ENCODE measurements at regions not wholly inside any gene's neighbourhood (a gene's known extent, or its start where the extent isn't known, plus 50 kb on each side); places are given as distances from the start of the nearest gene placed in this dataset.

DNA sequence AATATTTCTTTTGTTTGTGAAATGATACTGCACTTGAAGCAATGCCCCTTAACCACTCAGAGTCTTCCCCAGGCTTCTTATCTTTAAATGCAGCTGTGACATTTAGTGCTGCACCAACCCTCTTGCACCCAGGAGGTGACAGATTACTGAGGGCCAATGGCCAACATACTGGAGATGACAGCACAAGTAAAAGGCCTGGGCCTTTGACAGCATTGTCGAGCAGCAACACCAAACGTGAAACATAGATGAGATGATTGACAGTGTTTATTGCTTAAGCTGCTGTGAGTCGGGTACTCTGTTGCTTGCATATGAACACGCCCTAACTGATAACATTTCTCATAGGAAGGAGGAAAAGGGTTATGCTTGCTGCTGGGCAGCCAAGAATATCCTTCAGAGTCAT, 80.3 kb downstream of the THNSL2 start:
- no peak for DNase-seq (ENCODE audit: low read depth)
- TF ChIP-seq, protein P1, sequence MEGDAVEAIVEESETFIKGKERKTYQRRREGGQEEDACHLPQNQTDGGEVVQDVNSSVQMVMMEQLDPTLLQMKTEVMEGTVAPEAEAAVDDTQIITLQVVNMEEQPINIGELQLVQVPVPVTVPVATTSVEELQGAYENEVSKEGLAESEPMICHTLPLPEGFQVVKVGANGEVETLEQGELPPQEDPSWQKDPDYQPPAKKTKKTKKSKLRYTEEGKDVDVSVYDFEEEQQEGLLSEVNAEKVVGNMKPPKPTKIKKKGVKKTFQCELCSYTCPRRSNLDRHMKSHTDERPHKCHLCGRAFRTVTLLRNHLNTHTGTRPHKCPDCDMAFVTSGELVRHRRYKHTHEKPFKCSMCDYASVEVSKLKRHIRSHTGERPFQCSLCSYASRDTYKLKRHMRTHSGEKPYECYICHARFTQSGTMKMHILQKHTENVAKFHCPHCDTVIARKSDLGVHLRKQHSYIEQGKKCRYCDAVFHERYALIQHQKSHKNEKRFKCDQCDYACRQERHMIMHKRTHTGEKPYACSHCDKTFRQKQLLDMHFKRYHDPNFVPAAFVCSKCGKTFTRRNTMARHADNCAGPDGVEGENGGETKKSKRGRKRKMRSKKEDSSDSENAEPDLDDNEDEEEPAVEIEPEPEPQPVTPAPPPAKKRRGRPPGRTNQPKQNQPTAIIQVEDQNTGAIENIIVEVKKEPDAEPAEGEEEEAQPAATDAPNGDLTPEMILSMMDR (conservative IDR thresholded peaks at IDR 0.05; ENCODE audit: low read depth, low read length), result no peak
- H3K4me3 ChIP-seq (ENCODE audit: low read length), result no peak overlapping the region

DNA sequence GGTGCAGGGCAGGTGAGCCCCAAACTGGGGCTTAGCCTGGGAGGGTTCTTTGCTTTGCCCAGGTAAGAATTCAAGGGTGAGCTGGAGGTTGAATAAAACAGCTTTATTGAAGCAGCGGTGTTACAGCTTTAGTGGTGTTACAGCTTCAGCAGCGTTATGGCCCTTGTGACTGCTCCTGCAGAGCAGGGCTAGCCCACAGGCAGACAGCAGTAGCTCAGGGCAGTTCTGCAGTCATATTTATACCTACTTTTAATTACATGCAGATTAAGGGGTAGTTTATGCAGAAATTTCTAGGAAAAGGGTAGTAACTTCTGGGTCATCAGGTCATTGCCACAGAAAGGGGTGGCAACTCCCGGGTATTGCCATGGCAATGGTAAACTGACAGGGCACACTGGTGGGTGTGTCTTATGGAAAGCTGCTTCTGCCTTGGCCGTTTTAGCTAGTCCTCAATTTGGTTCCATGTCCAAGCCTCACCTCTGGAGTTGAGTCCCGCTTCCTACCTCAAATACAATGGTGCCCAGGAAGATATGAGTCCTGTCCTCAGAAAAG, 78.2 kb downstream of the THNSL2 start:
- no peak overlapping the region for H3K4me3 ChIP-seq (ENCODE audit: low read length)
- no peak for DNase-seq (ENCODE audit: low read depth)
- TF ChIP-seq, protein P1 (conservative IDR thresholded peaks at IDR 0.05; ENCODE audit: low read depth, low read length), result no peak

DNA sequence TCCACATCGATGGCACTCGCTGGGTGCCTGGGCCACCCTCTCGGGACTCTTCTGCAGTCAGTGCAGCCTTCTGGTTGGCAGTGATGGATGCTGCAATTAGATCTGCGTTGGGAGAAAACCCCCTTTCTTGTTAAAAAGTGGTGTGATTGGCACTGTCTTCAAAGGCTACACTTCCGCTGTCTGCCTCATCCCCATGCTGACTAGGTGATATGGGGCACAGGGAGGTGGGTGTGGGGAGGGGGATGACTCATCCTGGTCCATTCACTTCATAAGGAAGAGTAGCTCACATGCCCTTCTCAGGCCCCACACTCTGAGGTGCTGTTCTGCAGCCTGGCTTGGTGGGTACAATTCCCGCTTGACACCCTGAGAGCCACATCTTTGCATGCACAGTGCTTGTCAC, 77.4 kb downstream of the THNSL2 start:
- no peak for DNase-seq (ENCODE audit: low read depth)
- no peak overlapping the region for H3K4me3 ChIP-seq (ENCODE audit: low read length)
- TF ChIP-seq, protein P1 (conservative IDR thresholded peaks at IDR 0.05; ENCODE audit: low read depth, low read length), result no peak

DNA sequence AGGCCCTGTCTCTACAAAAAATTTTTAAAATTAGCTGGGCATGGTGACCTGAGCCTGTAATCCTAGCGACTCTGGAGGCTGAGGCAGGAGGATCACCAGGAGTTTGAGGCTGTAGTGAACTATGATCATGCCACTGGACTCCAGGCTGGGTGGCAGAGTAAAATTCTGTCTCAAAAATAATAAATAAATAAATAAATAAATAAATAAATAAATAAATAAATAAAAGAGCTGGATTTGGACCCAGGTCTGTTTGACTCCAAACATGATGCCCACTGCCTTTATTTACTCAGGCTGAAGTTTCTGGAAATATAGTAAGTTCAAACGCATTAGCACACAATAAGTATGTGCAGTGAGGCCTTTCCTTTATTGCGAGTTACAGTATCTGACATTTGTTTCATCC, 75.0 kb downstream of the THNSL2 start:
- no peak overlapping the region for H3K4me3 ChIP-seq (ENCODE audit: low read length)
- no peak for DNase-seq (ENCODE audit: low read depth)
- TF ChIP-seq, protein P1 (conservative IDR thresholded peaks at IDR 0.05; ENCODE audit: low read depth, low read length), result no peak

DNA sequence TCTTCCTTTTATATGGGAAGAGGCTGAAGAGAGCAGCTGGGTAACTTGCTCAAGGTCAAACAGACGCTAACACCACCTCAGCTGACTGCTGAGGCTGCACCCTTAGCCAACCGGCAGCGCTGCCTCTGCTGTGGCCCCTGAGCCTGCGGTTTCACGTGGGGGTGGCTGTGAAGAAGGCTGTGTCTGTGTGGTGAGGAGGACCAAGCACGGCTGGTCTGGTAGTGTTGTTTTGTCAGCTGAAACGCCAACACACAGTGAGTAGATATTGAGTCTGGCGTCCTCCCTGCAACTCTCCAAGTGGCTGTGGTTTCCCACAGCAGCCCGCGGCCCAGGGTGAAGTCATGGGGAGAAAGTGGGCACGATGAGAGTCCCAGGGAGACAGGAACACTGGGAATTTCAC, 69.6 kb downstream of the THNSL2 start:
- no peak for DNase-seq (ENCODE audit: low read depth)
- TF ChIP-seq, protein P1 (conservative IDR thresholded peaks at IDR 0.05; ENCODE audit: low read depth, low read length), result no peak
- H3K4me3 ChIP-seq (ENCODE audit: low read length), result no peak overlapping the region

DNA sequence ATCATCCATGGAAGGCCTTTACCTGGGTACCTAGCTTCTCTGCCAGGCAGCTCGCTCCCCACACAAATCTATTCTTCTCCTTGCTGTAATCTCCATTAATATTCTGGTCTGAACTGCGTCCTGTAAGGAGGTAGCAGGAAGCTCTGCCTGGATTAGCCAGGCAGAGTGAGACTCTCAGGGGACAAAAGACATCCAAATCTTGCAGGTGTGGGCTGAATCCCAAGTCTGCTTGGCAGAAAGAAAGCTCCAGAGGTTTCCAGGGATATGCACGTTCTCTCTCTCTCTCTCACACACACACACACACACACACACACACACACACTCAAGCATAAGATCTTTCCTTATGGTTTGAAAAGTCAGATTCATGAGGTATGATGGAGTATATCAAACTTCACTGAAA, 66.5 kb downstream of the THNSL2 start:
- no peak overlapping the region for H3K4me3 ChIP-seq (ENCODE audit: low read length)
- no peak for DNase-seq (ENCODE audit: low read depth)
- TF ChIP-seq, protein P1 (conservative IDR thresholded peaks at IDR 0.05; ENCODE audit: low read depth, low read length), result no peak
